Mesenteric fat pad (tissue), 1 donor: ENCODE measurements at regions not wholly inside any gene's neighbourhood (a gene's known extent, or its start where the extent isn't known, plus 50 kb on each side); places are given as distances from the start of the nearest gene placed in this dataset.
"Not testable (repeated sequence)": the region's sequence is repeated elsewhere in the genome, so short reads cannot be mapped to it uniquely, and the experiment has no call there.

Experiments used
- DNase-seq: peaks from one replicate; pipeline ENCODE4 v3.0.0-alpha.2; 2020; ENCODE audit warnings: low spot score
- donor health status: DM: yes; HTN: yes; CAD: no.

GRCh38 chr9:36462245-36462644, 62.2 kb upstream of the RNF38 start:
- DNase-seq: no peak

- DNase-seq: no peak
Observed at GRCh38 chr9:36461323-36461722, 61.3 kb upstream of the RNF38 start.

- DNase-seq: not testable (repeated sequence)
Observed at GRCh38 chr9:36458430-36458915, 58.4 kb upstream of the RNF38 start.

GRCh38 chr9:36457836-36458429, 57.9 kb upstream of the RNF38 start:
- DNase-seq: no peak

- no peak for DNase-seq
Observed at GRCh38 chr9:36456480-36457065, 56.5 kb upstream of the RNF38 start.

GRCh38 chr9:36451949-36452348, 51.9 kb upstream of the RNF38 start:
- no peak for DNase-seq

GRCh38 chr9:36450110-36450732, 50.2 kb upstream of the RNF38 start:
- DNase-seq: no peak
